ENCODE measurements at regions not wholly inside any gene's neighbourhood (a gene's known extent, or its start where the extent isn't known, plus 50 kb on each side); places are given as distances from the start of the nearest gene placed in this dataset.

DNA sequence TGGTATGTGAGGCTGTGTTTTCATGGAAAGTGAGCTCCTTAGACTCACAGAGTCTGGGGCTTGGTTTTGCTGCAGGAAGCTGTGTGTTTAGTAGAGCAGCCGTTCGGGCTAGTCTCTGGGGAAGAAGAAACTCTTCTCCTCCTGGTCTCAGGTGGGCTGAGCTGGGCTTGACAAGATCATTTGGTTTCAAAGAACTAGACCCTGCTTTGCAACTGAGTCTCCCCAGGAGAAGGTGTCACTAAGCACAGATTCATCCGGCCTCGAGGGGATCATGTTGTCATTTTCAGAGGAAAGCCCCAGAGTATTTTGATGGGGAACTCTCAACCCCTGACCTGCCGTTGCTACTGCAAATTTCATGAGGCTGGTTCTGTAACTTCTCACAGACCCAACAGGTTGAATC lies 188.5 kb downstream of the FAM43A start:
- TF ChIP-seq POLR2A (IDR thresholded peaks at IDR 0.05; ENCODE audit: low read depth, low read length) (no peak), POLR2AphosphoS5 (IDR thresholded peaks at IDR 0.05; ENCODE audit: low read depth, low read length) (no peak), TAF1 (IDR thresholded peaks at IDR 0.05; ENCODE audit: low read depth, low read length) (no peak), SPI1 (IDR thresholded peaks at IDR 0.05; ENCODE audit: low read depth, low read length) (no peak), PAX5 (IDR thresholded peaks at IDR 0.05; ENCODE audit: insufficient read depth, low read length, severe bottlenecking) (no peak)

Measured in GM12891 (cell line).